HepG2 (cell line): ENCODE measurements at regions not wholly inside any gene's neighbourhood (a gene's known extent, or its start where the extent isn't known, plus 50 kb on each side); places are given as distances from the start of the nearest gene placed in this dataset.

Experiments
- DR1 ChIP-seq: sonication (generic); formaldehyde crosslinking; IDR thresholded peaks from 2 replicates; pipeline ENCODE4 v1.8.0; 2021; ENCODE audit warnings: mild to moderate bottlenecking, missing genetic modification reagents, inconsistent platforms
- FOXO1 ChIP-seq: sonication (generic); formaldehyde crosslinking; IDR thresholded peaks from 2 replicates; pipeline ENCODE4 v1.4.0; 2020; ENCODE audit warnings: missing genetic modification reagents
- GABPB1 ChIP-seq: IDR thresholded peaks from 2 replicates; pipeline ENCODE4 v1.6.1; 2016; ENCODE audit warnings: mild to moderate bottlenecking, missing genetic modification reagents, moderate library complexity, missing compliant biosample characterization
- MXD4 ChIP-seq: IDR thresholded peaks from 2 replicates; pipeline ENCODE4 v1.6.1; 2016; ENCODE audit warnings: mild to moderate bottlenecking, missing biosample characterization, missing genetic modification reagents
- PHF20 ChIP-seq: sonication (generic); formaldehyde crosslinking; IDR thresholded peaks from 2 replicates; pipeline ENCODE4 v1.5.0; 2020; ENCODE audit warnings: mild to moderate bottlenecking, missing genetic modification reagents
- XBP1 ChIP-seq: sonication (generic); formaldehyde crosslinking; IDR thresholded peaks from 2 replicates; pipeline ENCODE4 v1.5.0; 2020; ENCODE audit warnings: missing genetic modification reagents
- ZBTB46 ChIP-seq: sonication (generic); formaldehyde crosslinking; IDR thresholded peaks from 2 replicates; pipeline ENCODE4 v1.4.0; 2020; ENCODE audit warnings: mild to moderate bottlenecking, missing genetic modification reagents, borderline replicate concordance
- ZNF318 ChIP-seq: sonication (generic); formaldehyde crosslinking; IDR thresholded peaks from 2 replicates; pipeline ENCODE4 v1.4.0; 2020; ENCODE audit warnings: mild to moderate bottlenecking, missing genetic modification reagents
- ZNF44 ChIP-seq: sonication (generic); formaldehyde crosslinking; IDR thresholded peaks from 2 replicates; pipeline ENCODE4 v1.5.1; 2020; ENCODE audit warnings: mild to moderate bottlenecking, missing genetic modification reagents
- ZSCAN29 ChIP-seq: sonication (generic); formaldehyde crosslinking; conservative IDR thresholded peaks from 2 replicates; pipeline ENCODE4 v1.4.0; 2020; ENCODE audit warnings: mild to moderate bottlenecking, missing genetic modification reagents
- TF ChIP-seq, protein P1 (sequence below): sonication (generic); formaldehyde crosslinking; conservative IDR thresholded peaks from 2 replicates; pipeline ENCODE4 v1.8.1; 2023; ENCODE audit warnings: missing genetic modification reagents
- TF ChIP-seq, protein P2 (sequence below): sonication (generic); formaldehyde crosslinking; IDR thresholded peaks from 2 replicates; pipeline ENCODE4 v1.4.0; 2020; ENCODE audit warnings: missing genetic modification reagents, mild to moderate bottlenecking, borderline replicate concordance

- TF ChIP-seq ZBTB46 (CRISPR knock-in tag) (no peak), DR1 (no peak), PHF20 (no peak), ZNF318 (CRISPR knock-in tag) (no peak), GABPB1 (CRISPR knock-in tag) (no peak), MXD4 (CRISPR knock-in tag) (0 out of 2 replicates have a peak, but pooled peaks have one; percentile 36), ZSCAN29 (peak; percentile 83; the same call in 1 of the 2 replicates), FOXO1 (peak; percentile 83), XBP1 (no peak), ZNF44 (CRISPR knock-in tag) (no peak)
- TF ChIP-seq, protein P1, sequence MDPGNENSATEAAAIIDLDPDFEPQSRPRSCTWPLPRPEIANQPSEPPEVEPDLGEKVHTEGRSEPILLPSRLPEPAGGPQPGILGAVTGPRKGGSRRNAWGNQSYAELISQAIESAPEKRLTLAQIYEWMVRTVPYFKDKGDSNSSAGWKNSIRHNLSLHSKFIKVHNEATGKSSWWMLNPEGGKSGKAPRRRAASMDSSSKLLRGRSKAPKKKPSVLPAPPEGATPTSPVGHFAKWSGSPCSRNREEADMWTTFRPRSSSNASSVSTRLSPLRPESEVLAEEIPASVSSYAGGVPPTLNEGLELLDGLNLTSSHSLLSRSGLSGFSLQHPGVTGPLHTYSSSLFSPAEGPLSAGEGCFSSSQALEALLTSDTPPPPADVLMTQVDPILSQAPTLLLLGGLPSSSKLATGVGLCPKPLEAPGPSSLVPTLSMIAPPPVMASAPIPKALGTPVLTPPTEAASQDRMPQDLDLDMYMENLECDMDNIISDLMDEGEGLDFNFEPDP (CRISPR knock-in tag) = no peak
- TF ChIP-seq, protein P2, sequence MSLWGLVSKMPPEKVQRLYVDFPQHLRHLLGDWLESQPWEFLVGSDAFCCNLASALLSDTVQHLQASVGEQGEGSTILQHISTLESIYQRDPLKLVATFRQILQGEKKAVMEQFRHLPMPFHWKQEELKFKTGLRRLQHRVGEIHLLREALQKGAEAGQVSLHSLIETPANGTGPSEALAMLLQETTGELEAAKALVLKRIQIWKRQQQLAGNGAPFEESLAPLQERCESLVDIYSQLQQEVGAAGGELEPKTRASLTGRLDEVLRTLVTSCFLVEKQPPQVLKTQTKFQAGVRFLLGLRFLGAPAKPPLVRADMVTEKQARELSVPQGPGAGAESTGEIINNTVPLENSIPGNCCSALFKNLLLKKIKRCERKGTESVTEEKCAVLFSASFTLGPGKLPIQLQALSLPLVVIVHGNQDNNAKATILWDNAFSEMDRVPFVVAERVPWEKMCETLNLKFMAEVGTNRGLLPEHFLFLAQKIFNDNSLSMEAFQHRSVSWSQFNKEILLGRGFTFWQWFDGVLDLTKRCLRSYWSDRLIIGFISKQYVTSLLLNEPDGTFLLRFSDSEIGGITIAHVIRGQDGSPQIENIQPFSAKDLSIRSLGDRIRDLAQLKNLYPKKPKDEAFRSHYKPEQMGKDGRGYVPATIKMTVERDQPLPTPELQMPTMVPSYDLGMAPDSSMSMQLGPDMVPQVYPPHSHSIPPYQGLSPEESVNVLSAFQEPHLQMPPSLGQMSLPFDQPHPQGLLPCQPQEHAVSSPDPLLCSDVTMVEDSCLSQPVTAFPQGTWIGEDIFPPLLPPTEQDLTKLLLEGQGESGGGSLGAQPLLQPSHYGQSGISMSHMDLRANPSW = no peak
Measured at GRCh38 chr16:54430491-54431030, 144.0 kb upstream of the IRX3 start (continued).
